DMS114 treated with DMSO at 0.1 percent for 48 hours (cell line): ENCODE measurements at regions not wholly inside any gene's neighbourhood (a gene's known extent, or its start where the extent isn't known, plus 50 kb on each side); places are given as distances from the start of the nearest gene placed in this dataset.

ENCODE experiments used
- DNase-seq: peaks from one replicate; lab custom pipeline; 2025; ENCODE audit not compliant: unreplicated experiment; lab: John Stamatoyannopoulos, UW

- no peak for DNase-seq
Observed at GRCh38 chr13:84038001-84038400, 155.7 kb upstream of the SLITRK1 start.

GRCh38 chr13:84032116-84032515, 149.8 kb upstream of the SLITRK1 start:
- DNase-seq: no peak

- DNase-seq: no peak
Observed at GRCh38 chr13:84031120-84031519, 148.8 kb upstream of the SLITRK1 start.

- no peak for DNase-seq
Observed at GRCh38 chr13:84029396-84029795, 147.1 kb upstream of the SLITRK1 start.

GRCh38 chr13:84025824-84026223, 143.6 kb upstream of the SLITRK1 start:
- DNase-seq: no peak

GRCh38 chr13:83996415-83996814, 114.1 kb upstream of the SLITRK1 start:
- DNase-seq: no peak

- no peak for DNase-seq
Observed at GRCh38 chr13:83995930-83996329, 113.7 kb upstream of the SLITRK1 start.

- no peak for DNase-seq
Observed at GRCh38 chr13:83992566-83993358, 110.5 kb upstream of the SLITRK1 start.

GRCh38 chr13:83987394-83987793, 105.1 kb upstream of the SLITRK1 start:
- no peak for DNase-seq

GRCh38 chr13:83984793-83985192, 102.5 kb upstream of the SLITRK1 start:
- no peak for DNase-seq

GRCh38 chr13:83980331-83980730, 98.1 kb upstream of the SLITRK1 start:
- DNase-seq: no peak

GRCh38 chr13:83975655-83976165, 93.4 kb upstream of the SLITRK1 start:
- DNase-seq: no peak

- DNase-seq: no peak
Observed at GRCh38 chr13:83958531-83958930, 76.3 kb upstream of the SLITRK1 start.

- DNase-seq: no peak
Observed at GRCh38 chr13:83955011-83955410, 72.7 kb upstream of the SLITRK1 start.

- DNase-seq: no peak
Observed at GRCh38 chr13:83953916-83954315, 71.6 kb upstream of the SLITRK1 start.

- DNase-seq: no peak
Observed at GRCh38 chr13:83950293-83950692, 68.0 kb upstream of the SLITRK1 start.

GRCh38 chr13:83943530-83944279, 61.4 kb upstream of the SLITRK1 start:
- DNase-seq: no peak

GRCh38 chr13:83941701-83942335, 59.5 kb upstream of the SLITRK1 start:
- no peak for DNase-seq

GRCh38 chr13:83940742-83941141, 58.5 kb upstream of the SLITRK1 start:
- no peak for DNase-seq

GRCh38 chr13:83937579-83937978, 55.3 kb upstream of the SLITRK1 start:
- DNase-seq: no peak

- DNase-seq: no peak
Observed at GRCh38 chr13:83935566-83935965, 53.3 kb upstream of the SLITRK1 start.
